ENCODE measurements at regions not wholly inside any gene's neighbourhood (a gene's known extent, or its start where the extent isn't known, plus 50 kb on each side); places are given as distances from the start of the nearest gene placed in this dataset.

DNA sequence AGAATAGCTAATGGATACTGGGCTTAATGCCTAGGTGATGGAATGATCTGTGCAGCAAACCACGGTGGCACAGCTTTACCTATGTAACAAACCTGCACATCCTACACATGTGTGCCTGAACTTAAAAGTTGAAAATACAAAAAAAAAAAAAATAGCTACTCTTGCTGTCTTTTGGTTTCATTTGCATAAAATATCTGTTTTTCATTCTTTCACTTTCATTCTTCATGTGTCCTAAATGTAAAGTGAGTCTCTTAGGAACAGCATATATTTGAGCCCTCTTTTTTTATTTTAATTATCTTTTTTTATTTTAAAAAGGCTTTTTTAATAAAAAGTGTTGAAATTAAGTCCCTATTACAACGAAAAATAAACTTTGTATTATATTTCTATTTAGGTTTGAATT is 836.1 kb upstream of the KCND2 start:
- Histone ChIP-seq H3K27ac (ENCODE audit: low read length) (no peak overlapping the region), H3K9ac (ENCODE audit: low read depth, low read length) (no peak overlapping the region), H3K27me3 (ENCODE audit: insufficient read depth, low read length, poor library complexity) (no peaks in the 10 kb centered on the region), H3K9me3 (ENCODE audit: insufficient read depth, low read length, severe bottlenecking) (no peaks in the 10 kb centered on the region), H3K4me1 (ENCODE audit: insufficient read depth, low read length) (no peaks in the 10 kb centered on the region), H3K36me3 (ENCODE audit: insufficient read depth, low read length) (no peaks in the 10 kb centered on the region), H3K4me3 (ENCODE audit: low read depth in 1 of 2, low read length in 2 of 2) (no peak overlapping the region), H2AFZ (ENCODE audit: low read depth, low read length) (no peak overlapping the region), H3K79me2 (ENCODE audit: insufficient read depth, low read length) (no peaks in the 10 kb centered on the region), H3K4me2 (ENCODE audit: insufficient read depth, low read length) (no peak overlapping the region), H4K20me1 (ENCODE audit: insufficient read depth, low read length) (no peaks in the 10 kb centered on the region)
- DNase-seq (no peak), ATAC-seq (ENCODE audit: insufficient read depth, low read depth) (no peak)
- TF ChIP-seq EZH2 (IDR thresholded peaks at IDR 0.05; ENCODE audit: borderline replicate concordance, low read depth, low read length, severe bottlenecking) (no peak), CTCF (IDR thresholded peaks at IDR 0.05; ENCODE audit: borderline replicate concordance, extremely low read depth, low read length, poor library complexity, severe bottlenecking) (no peak)

DNA sequence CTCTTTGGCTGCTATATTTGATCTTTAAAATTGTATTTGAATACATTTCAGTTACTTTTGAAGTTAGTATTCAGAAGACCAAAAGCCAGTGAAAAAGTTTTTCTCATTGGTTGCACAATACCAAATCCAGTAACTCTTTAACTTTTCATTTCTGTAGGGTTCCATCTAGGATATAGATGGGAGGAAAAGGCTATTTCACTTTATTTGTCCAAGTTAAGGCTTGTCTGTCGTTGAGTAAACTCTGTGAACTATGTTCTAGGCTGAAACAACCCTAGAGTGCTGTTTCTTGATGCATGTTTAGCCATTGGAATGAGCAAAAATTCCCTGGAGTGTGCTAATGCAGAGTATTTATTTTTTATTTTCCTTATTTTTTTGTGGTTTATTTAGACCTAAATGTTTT is 834.7 kb upstream of the KCND2 start:
- no peak for TF ChIP-seq EZH2 (IDR thresholded peaks at IDR 0.05; ENCODE audit: borderline replicate concordance, low read depth, low read length, severe bottlenecking)
- no peak overlapping the region for H3K4me2 ChIP-seq (ENCODE audit: insufficient read depth, low read length)
- H3K9me3 ChIP-seq (ENCODE audit: insufficient read depth, low read length, severe bottlenecking), result no peaks in the 10 kb centered on the region
- H3K27ac ChIP-seq (ENCODE audit: low read length), result no peak overlapping the region
- H3K36me3 ChIP-seq (ENCODE audit: insufficient read depth, low read length), result no peaks in the 10 kb centered on the region
- no peak overlapping the region for H2AFZ ChIP-seq (ENCODE audit: low read depth, low read length)
- no peaks in the 10 kb centered on the region for H4K20me1 ChIP-seq (ENCODE audit: insufficient read depth, low read length)
- DNase-seq (no peak), ATAC-seq (ENCODE audit: insufficient read depth, low read depth) (no peak)
- no peak overlapping the region for H3K4me3 ChIP-seq (ENCODE audit: low read depth in 1 of 2, low read length in 2 of 2)
- no peaks in the 10 kb centered on the region for H3K4me1 ChIP-seq (ENCODE audit: insufficient read depth, low read length)
- no peaks in the 10 kb centered on the region for H3K79me2 ChIP-seq (ENCODE audit: insufficient read depth, low read length)
- H3K9ac ChIP-seq (ENCODE audit: low read depth, low read length), result no peak overlapping the region
- H3K27me3 ChIP-seq (ENCODE audit: insufficient read depth, low read length, poor library complexity), result no peaks in the 10 kb centered on the region

DNA sequence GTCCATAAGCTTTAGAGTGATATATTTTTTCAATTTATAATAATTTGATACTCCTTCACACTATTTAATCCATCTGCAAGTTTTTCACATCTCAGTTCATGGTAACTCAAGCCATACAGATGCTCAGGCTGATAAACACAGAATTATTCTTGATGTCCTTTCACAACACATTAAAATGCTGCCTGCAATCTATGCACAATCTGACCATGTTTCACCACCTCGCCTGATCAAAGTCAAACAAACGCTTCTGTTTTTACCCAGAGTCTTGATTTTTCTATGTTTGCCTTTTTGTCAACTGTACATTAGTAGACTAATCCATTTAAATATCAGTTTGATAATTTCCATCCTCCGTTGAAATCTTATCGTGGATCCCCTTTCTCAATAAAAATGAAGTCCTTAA is 833.8 kb upstream of the KCND2 start:
- Histone ChIP-seq H3K79me2 (ENCODE audit: insufficient read depth, low read length) (no peaks in the 10 kb centered on the region), H2AFZ (ENCODE audit: low read depth, low read length) (no peak overlapping the region), H3K4me2 (ENCODE audit: insufficient read depth, low read length) (no peak overlapping the region), H3K4me3 (ENCODE audit: low read depth in 1 of 2, low read length in 2 of 2) (no peak overlapping the region), H3K9me3 (ENCODE audit: insufficient read depth, low read length, severe bottlenecking) (no peaks in the 10 kb centered on the region), H3K4me1 (ENCODE audit: insufficient read depth, low read length) (no peaks in the 10 kb centered on the region), H3K9ac (ENCODE audit: low read depth, low read length) (no peak overlapping the region), H3K36me3 (ENCODE audit: insufficient read depth, low read length) (no peaks in the 10 kb centered on the region), H4K20me1 (ENCODE audit: insufficient read depth, low read length) (no peaks in the 10 kb centered on the region), H3K27me3 (ENCODE audit: insufficient read depth, low read length, poor library complexity) (no peaks in the 10 kb centered on the region), H3K27ac (ENCODE audit: low read length) (no peak overlapping the region)
- DNase-seq (no peak), ATAC-seq (ENCODE audit: insufficient read depth, low read depth) (no peak)
- TF ChIP-seq EZH2 (IDR thresholded peaks at IDR 0.05; ENCODE audit: borderline replicate concordance, low read depth, low read length, severe bottlenecking), result no peak

GRCh38 chr7:119452401-119452800 is 820.6 kb upstream of the KCND2 start:
- Histone ChIP-seq H3K9me3 (ENCODE audit: insufficient read depth, low read length, severe bottlenecking) (no peaks in the 10 kb centered on the region), H3K27ac (ENCODE audit: low read length) (no peak overlapping the region), H3K36me3 (ENCODE audit: insufficient read depth, low read length) (no peaks in the 10 kb centered on the region), H3K79me2 (ENCODE audit: insufficient read depth, low read length) (no peaks in the 10 kb centered on the region), H4K20me1 (ENCODE audit: insufficient read depth, low read length) (no peaks in the 10 kb centered on the region), H3K27me3 (ENCODE audit: insufficient read depth, low read length, poor library complexity) (no peaks in the 10 kb centered on the region), H2AFZ (ENCODE audit: low read depth, low read length) (no peak overlapping the region), H3K4me1 (ENCODE audit: insufficient read depth, low read length) (no peaks in the 10 kb centered on the region), H3K4me3 (ENCODE audit: low read depth in 1 of 2, low read length in 2 of 2) (no peak overlapping the region), H3K9ac (ENCODE audit: low read depth, low read length) (no peak overlapping the region), H3K4me2 (ENCODE audit: insufficient read depth, low read length) (no peak overlapping the region)
- TF ChIP-seq EZH2 (IDR thresholded peaks at IDR 0.05; ENCODE audit: borderline replicate concordance, low read depth, low read length, severe bottlenecking) (no peak), CTCF (IDR thresholded peaks at IDR 0.05; ENCODE audit: borderline replicate concordance, extremely low read depth, low read length, poor library complexity, severe bottlenecking) (no peak)
- DNase-seq (no peak), ATAC-seq (ENCODE audit: insufficient read depth, low read depth) (no peak)

All from DND-41 (cell line).